ENCODE measurements at regions not wholly inside any gene's neighbourhood (a gene's known extent, or its start where the extent isn't known, plus 50 kb on each side); places are given as distances from the start of the nearest gene placed in this dataset.

DNA sequence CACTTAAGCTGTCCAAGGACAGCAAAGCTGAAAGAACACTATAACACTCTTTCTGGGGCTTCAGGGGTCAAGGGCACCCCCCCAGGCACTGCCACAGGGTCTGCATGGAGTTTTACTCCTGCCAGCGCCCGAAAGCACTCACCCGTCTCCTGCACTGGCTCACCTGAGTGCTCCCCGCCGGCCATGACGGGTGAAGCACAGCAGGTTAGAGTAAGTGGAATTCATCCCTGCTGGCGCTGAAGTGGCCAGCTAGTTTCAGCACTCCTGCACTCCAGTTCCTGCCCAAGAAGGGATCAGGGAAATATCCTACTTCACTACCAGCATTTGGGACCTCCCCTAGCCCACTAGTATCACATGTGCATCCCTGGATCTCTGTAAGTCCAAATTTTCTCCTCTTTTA is 516.0 kb downstream of the ZNF608 start:
- TF ChIP-seq GATA3 (IDR thresholded peaks at IDR 0.05; ENCODE audit: low read depth, low read length): no peak
- no peak for TF ChIP-seq GATA2 (IDR thresholded peaks at IDR 0.05; ENCODE audit: low read depth, low read length)

Data from SH-SY5Y (cell line).